ENCODE measurements at regions not wholly inside any gene's neighbourhood (a gene's known extent, or its start where the extent isn't known, plus 50 kb on each side); places are given as distances from the start of the nearest gene placed in this dataset.
"Not testable (repeated sequence)": the region's sequence is repeated elsewhere in the genome, so short reads cannot be mapped to it uniquely, and the experiment has no call there.

- not testable (repeated sequence) for DNase-seq
Measured at GRCh38 chr16:18263046-18263445, 73.5 kb downstream of the NPIPA8 start.

DNA sequence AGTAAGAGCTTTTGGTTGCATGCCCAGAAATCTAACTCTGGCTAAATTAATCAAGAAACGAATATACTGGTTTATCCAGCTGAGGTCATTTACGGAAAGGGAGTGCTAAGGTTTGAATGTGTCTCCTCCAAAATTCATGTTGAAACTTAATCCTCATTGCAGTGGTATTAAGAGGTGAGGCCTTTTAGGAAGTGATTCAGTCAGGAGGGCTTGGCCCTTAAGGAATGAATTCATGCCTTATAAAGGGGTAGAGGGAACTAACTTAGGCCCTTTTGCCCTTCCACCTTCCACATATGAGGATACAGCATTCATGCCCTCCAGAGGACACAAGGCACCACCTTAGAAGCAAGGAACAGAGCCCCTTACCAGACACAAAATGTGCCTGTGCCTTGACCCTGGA is 74.7 kb downstream of the NPIPA8 start:
- DNase-seq = not testable (repeated sequence)

GRCh38 chr16:18259496-18260176 is 76.9 kb downstream of the NPIPA8 start:
- not testable (repeated sequence) for DNase-seq

GRCh38 chr16:18252943-18253342 is 83.6 kb downstream of the NPIPA8 start:
- DNase-seq = not testable (repeated sequence)

DNA sequence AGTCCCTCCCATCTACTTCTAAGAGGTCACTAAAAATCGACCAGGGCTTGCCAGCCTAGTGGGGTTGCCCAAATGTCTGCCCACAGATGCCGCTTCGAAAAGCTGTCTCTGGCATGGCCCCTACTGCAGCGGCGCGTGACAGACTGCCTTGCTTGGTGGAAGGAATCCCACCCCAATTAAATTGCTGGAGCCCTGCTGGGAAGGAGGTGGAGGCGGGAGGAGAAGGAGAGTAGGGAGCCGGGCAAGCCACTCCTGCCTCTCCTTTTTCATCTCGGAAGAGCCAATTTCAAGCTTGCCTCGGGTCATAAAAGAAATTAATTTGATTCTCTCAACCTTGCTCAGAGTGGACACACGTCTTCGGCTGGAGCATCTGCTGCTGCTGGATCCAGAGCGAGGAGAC is 106.0 kb downstream of the NPIPA8 start:
- not testable (repeated sequence) for DNase-seq

- DNase-seq = not testable (repeated sequence)
Measured at GRCh38 chr16:18222054-18223009, 114.2 kb downstream of the NPIPA8 start.

DNA sequence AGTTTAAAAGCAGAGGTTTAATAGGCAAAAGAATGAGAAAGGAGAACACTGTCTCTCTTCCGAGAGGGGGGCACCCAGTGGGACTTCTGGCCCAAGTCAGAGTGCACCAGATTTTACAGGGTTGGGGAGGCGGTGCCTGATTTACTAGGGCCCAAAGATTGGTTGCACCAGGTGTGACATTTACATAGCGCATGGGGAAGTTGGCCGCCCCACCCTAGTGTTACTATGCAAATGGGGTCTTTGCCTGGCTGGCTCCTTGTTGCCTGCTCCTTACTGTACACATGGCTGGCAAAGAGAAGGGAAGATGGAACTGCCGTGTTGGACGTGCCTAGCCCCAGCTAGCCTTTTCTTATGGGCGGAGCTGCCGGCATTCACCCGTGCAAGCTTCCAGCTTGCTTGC is 118.8 kb downstream of the NPIPA8 start:
- DNase-seq = not testable (repeated sequence)

DNA sequence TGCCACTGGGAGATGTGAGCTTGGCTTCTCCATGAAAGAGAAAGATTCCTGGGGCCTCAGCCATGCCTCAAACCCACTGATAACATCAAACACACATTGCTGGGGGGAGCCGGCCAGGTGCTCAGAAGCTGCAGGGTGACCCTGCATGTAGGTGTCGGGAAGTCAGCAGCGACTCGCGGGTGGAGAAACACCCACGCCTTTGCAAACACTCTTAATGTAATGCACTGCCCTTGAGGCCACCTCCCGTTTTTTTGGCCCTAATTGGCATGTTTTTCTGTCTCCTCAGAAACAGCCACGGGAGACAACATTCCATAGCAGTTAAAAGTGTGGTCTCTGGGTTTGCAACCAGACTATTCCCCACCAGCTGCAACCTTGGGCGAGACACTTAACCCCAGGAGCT is 119.7 kb downstream of the NPIPA8 start:
- DNase-seq = not testable (repeated sequence)

DNA sequence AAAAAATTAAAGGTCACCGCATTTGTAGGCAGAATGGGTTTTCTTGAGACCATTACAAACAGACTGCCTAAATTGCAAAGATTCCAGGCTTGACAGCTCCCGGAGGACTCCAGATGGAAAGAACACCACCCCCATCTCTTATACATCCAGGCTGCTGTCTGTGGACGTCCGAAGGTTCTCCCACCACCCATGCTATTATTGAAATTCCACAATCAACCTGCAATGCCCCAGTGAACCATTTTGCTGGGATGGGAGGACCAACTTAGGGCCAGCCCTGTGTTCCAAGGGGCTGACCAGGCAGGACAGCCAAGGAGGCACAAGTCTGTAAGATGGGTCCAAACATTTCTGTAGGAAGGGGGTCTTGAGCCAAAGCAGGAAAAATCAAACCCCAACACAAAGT is 122.7 kb downstream of the NPIPA8 start:
- not testable (repeated sequence) for DNase-seq

DNA sequence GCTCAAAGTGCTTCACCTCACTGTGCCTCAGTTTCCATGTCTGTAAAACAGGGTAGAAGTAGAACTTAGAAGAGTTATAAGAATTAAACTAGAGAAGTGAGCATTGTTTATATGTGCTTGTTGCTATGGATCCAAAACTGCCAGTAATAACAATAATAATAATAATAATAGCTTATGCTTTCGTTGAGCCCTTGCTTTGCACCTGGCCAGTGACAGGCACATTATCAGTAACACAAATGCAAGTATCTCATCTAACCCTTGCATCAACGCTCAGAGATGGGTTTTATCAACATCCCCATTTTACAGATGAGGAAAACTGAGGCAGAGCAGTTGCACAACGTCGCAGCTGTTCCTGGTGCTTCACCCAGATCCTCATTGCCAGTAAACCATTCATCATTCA is 125.0 kb downstream of the NPIPA8 start:
- not testable (repeated sequence) for DNase-seq

GRCh38 chr16:18204786-18205185 is 131.8 kb downstream of the NPIPA8 start:
- DNase-seq = not testable (repeated sequence)

- DNase-seq = not testable (repeated sequence)
Measured at GRCh38 chr16:18204309-18204708, 132.2 kb downstream of the NPIPA8 start.

DNA sequence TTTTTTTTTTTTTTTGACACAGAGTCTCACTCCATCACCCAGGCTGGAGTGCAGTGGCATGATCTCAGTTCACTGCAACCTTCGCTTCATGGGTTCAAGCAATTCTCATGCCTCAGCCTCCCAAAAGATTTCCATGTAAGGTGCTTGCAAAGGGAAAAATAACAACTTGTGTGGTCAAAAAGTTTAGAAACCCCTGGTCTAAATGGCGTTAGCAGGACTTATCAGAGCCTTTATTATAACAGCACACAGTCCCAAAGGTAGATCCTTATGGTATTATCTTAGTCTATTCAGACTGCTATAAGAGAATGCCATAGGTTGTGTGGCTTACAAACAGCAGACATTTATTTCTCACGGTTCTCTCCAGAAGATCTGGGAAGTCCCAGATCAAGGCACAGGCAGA is 135.0 kb downstream of the NPIPA8 start:
- DNase-seq = not testable (repeated sequence)

GRCh38 chr16:18192389-18192788 is 144.1 kb downstream of the NPIPA8 start:
- DNase-seq = not testable (repeated sequence)

- DNase-seq = not testable (repeated sequence)
Measured at GRCh38 chr16:18190179-18190578, 146.4 kb downstream of the NPIPA8 start.

- not testable (repeated sequence) for DNase-seq
Measured at GRCh38 chr16:18184755-18185154, 151.8 kb downstream of the NPIPA8 start.

DNA sequence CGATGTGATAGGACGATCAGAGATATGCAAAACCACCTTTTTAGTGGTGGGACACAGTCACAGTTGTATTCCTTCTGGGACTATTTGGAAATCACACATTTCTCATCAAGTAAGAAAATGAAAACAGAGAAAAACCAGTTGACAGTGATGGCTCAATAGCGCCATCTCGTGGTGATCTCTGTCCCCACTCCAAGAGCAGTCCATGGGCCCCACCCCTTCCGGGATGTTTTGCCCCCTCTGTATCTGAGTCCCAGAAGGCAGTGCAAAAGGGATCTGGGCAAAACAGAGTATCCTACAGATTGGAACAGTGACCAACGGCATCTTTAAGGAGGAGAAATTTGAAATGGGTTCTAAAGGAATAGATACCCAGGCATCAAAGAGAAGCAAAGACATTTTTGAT is 155.5 kb downstream of the NPIPA8 start:
- DNase-seq = not testable (repeated sequence)

- DNase-seq = not testable (repeated sequence)
Measured at GRCh38 chr16:18173945-18174497, 162.5 kb downstream of the NPIPA8 start.

DNA sequence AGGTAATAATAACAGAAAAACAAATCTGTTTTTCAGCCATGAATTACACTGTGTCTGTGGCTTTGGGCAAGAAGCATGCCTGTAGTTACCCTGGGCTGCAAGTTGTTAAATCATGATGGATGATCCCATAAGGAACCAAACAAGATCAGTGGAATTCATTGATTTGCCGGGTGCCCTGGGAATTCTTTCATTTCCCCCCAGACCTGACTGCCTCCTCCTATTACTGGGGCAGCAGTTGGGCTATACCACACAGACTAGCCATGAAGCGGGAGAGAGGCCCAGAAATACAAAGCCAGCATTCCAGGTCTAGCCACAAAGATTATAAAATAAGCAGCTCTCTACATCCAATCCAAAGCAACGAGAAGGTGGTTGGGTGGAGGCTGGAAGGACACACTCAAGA is 174.2 kb downstream of the NPIPA8 start:
- DNase-seq = not testable (repeated sequence)

GRCh38 chr16:18161224-18161623 is 175.3 kb downstream of the NPIPA8 start:
- DNase-seq = not testable (repeated sequence)

DNA sequence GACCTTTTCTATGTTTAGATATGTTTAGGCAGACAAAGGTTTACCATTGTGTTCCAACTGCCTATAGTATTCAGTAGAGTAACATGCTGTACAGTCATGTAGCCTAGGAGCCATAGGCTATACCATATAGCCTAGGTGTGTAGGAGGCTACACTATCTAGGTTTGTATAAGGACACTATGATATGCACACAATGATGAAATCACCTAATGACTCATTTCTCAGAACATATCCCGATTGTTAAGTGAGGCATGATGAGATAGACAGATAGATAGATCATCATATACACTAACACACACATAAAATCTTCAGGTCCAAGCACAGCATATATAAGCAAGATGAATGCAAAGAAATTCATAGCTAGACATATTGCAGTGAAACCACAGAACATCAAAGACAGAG is 177.4 kb downstream of the NPIPA8 start:
- DNase-seq = not testable (repeated sequence)

GRCh38 chr16:18157854-18158253 is 178.7 kb downstream of the NPIPA8 start:
- DNase-seq = not testable (repeated sequence)

DNA sequence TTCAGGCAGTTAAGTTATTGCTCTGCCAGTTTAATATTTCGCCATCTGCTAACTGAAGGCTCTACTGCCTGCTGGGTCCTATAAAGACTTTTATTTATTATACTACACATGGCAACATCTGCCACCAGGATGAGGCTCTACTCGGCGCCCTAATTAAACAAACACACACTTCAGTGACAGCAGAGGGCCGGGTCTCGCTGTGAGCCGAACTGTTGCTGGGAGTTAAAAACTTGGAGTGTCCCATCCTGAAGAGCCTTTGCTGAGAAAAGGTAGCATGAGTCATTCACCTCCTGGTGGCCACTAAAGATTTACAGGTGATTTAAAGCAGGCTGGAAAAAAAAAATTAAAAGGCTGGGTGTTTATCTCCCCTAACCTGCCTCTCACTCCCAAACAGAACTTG is 183.7 kb downstream of the NPIPA8 start:
- not testable (repeated sequence) for DNase-seq
